HG02588 (cell line): ENCODE measurements at regions not wholly inside any gene's neighbourhood (a gene's known extent, or its start where the extent isn't known, plus 50 kb on each side); places are given as distances from the start of the nearest gene placed in this dataset.

Experiments
- ATAC-seq: cut with Tn5 transposase; IDR thresholded peaks from one replicate; pipeline ENCODE4 v1.9.1; 2021; ENCODE audit warnings: mild to moderate bottlenecking, moderate library complexity; ENCODE audit not compliant: unreplicated experiment

- no peak for ATAC-seq
Measured at GRCh38 chr9:126017758-126018157, 270.6 kb downstream of the PBX3 start.

- no peak for ATAC-seq
Measured at GRCh38 chr9:126020836-126021235, 273.7 kb downstream of the PBX3 start.

- ATAC-seq = no peak
Measured at GRCh38 chr9:126023962-126024361, 276.8 kb downstream of the PBX3 start.

- no peak for ATAC-seq
Measured at GRCh38 chr9:126024581-126025230, 277.5 kb downstream of the PBX3 start.

GRCh38 chr9:126025991-126026390, 278.8 kb downstream of the PBX3 start:
- no peak for ATAC-seq

- no peak for ATAC-seq
Measured at GRCh38 chr9:126027566-126027965, 280.4 kb downstream of the PBX3 start.

GRCh38 chr9:126028746-126029145, 281.6 kb downstream of the PBX3 start:
- ATAC-seq = no peak

GRCh38 chr9:126030716-126031115, 283.5 kb downstream of the PBX3 start:
- no peak for ATAC-seq

GRCh38 chr9:126031116-126031515, 283.9 kb downstream of the PBX3 start:
- no peak for ATAC-seq

- no peak for ATAC-seq
Measured at GRCh38 chr9:126032135-126032534, 285.0 kb downstream of the PBX3 start.

- no peak for ATAC-seq
Measured at GRCh38 chr9:126033318-126033717, 286.1 kb downstream of the PBX3 start.

- ATAC-seq = no peak
Measured at GRCh38 chr9:126033956-126034355, 286.8 kb downstream of the PBX3 start.

- ATAC-seq = no peak
Measured at GRCh38 chr9:126036881-126037291, 289.7 kb downstream of the PBX3 start.

GRCh38 chr9:126038790-126039189, 287.8 kb upstream of the MVB12B start:
- no peak for ATAC-seq

GRCh38 chr9:126043681-126044080, 282.9 kb upstream of the MVB12B start:
- no peak for ATAC-seq

GRCh38 chr9:126049088-126049487, 277.5 kb upstream of the MVB12B start:
- ATAC-seq = no peak

GRCh38 chr9:126049896-126050604, 276.6 kb upstream of the MVB12B start:
- ATAC-seq = no peak

- ATAC-seq = no peak
Measured at GRCh38 chr9:126050605-126050990, 276.0 kb upstream of the MVB12B start.

GRCh38 chr9:126051446-126052130, 275.0 kb upstream of the MVB12B start:
- no peak for ATAC-seq

- no peak for ATAC-seq
Measured at GRCh38 chr9:126052791-126053190, 273.8 kb upstream of the MVB12B start.

GRCh38 chr9:126053913-126054312, 272.7 kb upstream of the MVB12B start:
- ATAC-seq = no peak

GRCh38 chr9:126055381-126055985, 271.1 kb upstream of the MVB12B start:
- no peak for ATAC-seq
